Neural cell (in vitro differentiated cells): ENCODE measurements at regions not wholly inside any gene's neighbourhood (a gene's known extent, or its start where the extent isn't known, plus 50 kb on each side); places are given as distances from the start of the nearest gene placed in this dataset.

Experiments
- CTCF ChIP-seq: fragments of 450-650 bp; IDR thresholded peaks from 2 replicates; pipeline ENCODE4 v1.5.1; 2014; ENCODE audit warnings: antibody characterized with exemption, mild to moderate bottlenecking, moderate library complexity; ENCODE audit not compliant: poor library complexity, severe bottlenecking
- EZH2 ChIP-seq: fragments of 200-600, 300-800 bp; shearing (Covaris generic), sonication (generic); IDR thresholded peaks from 2 replicates; pipeline ENCODE4 v1.6.1; 2014; ENCODE audit warnings: antibody characterized with exemption, low read length, borderline replicate concordance, mild to moderate bottlenecking; ENCODE audit not compliant: insufficient read depth, poor library complexity, severe bottlenecking

GRCh38 chr14:32008602-32009193 is 68.4 kb upstream of the ARHGAP5 start:
- TF ChIP-seq CTCF (no peak), EZH2 (no peak)
